ENCODE measurements at regions not wholly inside any gene's neighbourhood (a gene's known extent, or its start where the extent isn't known, plus 50 kb on each side); places are given as distances from the start of the nearest gene placed in this dataset.

DNA sequence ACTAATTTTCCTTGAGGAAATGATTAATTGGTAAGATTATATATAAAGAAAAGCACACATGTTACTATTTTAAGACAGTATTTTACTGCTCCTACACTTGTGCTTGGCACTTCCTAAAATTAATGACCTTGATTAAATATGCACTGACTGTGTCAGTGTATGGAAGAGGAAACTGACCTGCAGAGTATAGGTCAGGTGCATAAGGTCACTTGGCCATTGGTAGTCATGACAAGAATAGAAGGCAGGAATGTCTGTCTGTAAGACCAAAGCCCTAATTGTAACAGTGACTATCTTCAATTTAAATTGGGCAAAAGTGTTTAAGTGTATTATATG is 128.0 kb upstream of the KCNK2 start:
- FAIRE-seq = no peak
- TF ChIP-seq BCL11A (IDR thresholded peaks at IDR 0.05; ENCODE audit: low read depth in 2 of 2, low read length in 2 of 2) (no peak), CBX8 (IDR thresholded peaks at IDR 0.05; ENCODE audit: borderline replicate concordance, low read depth, low read length) (no peak), TAF1 (IDR thresholded peaks at IDR 0.05; ENCODE audit: low read depth, low read length) (no peak), CHD2 (IDR thresholded peaks at IDR 0.05; ENCODE audit: low read length) (no peak), KDM4A (IDR thresholded peaks at IDR 0.05; ENCODE audit: low read depth, low read length, severe bottlenecking) (no peak), CBX5 (IDR thresholded peaks at IDR 0.05; ENCODE audit: low read depth, low read length) (no peak), HDAC2 (IDR thresholded peaks at IDR 0.05; ENCODE audit: borderline replicate concordance in 1 of 2, low read depth in 2 of 2, low read length in 2 of 2) (no peak), KDM5A (IDR thresholded peaks at IDR 0.05; ENCODE audit: low read length) (no peak), PHF8 (conservative IDR thresholded peaks at IDR 0.05; ENCODE audit: low read depth, low read length) (no peak), RNF2 (IDR thresholded peaks at IDR 0.05; ENCODE audit: borderline replicate concordance, low read depth, low read length, missing control alignments, poor library complexity, severe bottlenecking) (no peak), SAP30 (IDR thresholded peaks at IDR 0.05; ENCODE audit: insufficient read depth, insufficient replicate concordance, low read length) (no peak)
- TF ChIP-seq, protein P1, sequence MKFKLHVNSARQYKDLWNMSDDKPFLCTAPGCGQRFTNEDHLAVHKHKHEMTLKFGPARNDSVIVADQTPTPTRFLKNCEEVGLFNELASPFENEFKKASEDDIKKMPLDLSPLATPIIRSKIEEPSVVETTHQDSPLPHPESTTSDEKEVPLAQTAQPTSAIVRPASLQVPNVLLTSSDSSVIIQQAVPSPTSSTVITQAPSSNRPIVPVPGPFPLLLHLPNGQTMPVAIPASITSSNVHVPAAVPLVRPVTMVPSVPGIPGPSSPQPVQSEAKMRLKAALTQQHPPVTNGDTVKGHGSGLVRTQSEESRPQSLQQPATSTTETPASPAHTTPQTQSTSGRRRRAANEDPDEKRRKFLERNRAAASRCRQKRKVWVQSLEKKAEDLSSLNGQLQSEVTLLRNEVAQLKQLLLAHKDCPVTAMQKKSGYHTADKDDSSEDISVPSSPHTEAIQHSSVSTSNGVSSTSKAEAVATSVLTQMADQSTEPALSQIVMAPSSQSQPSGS (IDR thresholded peaks at IDR 0.05; ENCODE audit: low read length) = no peak

More for the DNA sequence above, 128.0 kb upstream of the KCNK2 start:
- Histone ChIP-seq H3K9ac (replicated peaks in 1 of 4; ENCODE audit: extremely low read depth in 1 of 4, low read depth in 3 of 4, low read length in 3 of 4) (no peak overlapping the region), H3K14ac (ENCODE audit: insufficient read length) (no peak overlapping the region), H3K27ac (ENCODE audit: low read depth, low read length) (no peak overlapping the region), H3K56ac (replicated peaks; ENCODE audit: insufficient read length, low read depth, low read length) (no peak overlapping the region), H3K27me3 (replicated peaks in 1 of 4; ENCODE audit: control insufficient read depth in 3 of 4, extremely low read depth in 1 of 4, insufficient read depth in 3 of 4, low read length in 3 of 4) (no peaks in the 10 kb centered on the region), H3K9me3 (ENCODE audit: insufficient read depth in 2 of 2, low read depth in 1 of 2, low read length in 1 of 2) (no peaks in the 10 kb centered on the region), H3K36me3 (ENCODE audit: control insufficient read depth in 2 of 4, insufficient read depth in 4 of 4, low read length in 3 of 4) (no peaks in the 10 kb centered on the region), H2BK120ac (replicated peaks; ENCODE audit: low read depth, low read length) (no peak overlapping the region), H2AK5ac (ENCODE audit: low read depth, low read length) (no peak overlapping the region), H3K4ac (replicated peaks; ENCODE audit: insufficient read length, low read depth, low read length) (no peak overlapping the region), H3K4me2 (ENCODE audit: insufficient read depth in 1 of 2, low read depth in 2 of 2, low read length in 2 of 2) (no peak overlapping the region), H2BK5ac (ENCODE audit: low read depth, low read length) (no peak overlapping the region), H4K5ac (ENCODE audit: insufficient read length, low read depth, low read length) (no peak overlapping the region), H4K8ac (ENCODE audit: extremely low read depth, insufficient read depth, low read length) (no peak overlapping the region), H3K23me2 (ENCODE audit: low read depth, low read length) (no peaks in the 10 kb centered on the region), H2BK15ac (ENCODE audit: low read length) (no peak overlapping the region), H4K20me1 (replicated peaks in 1 of 2; ENCODE audit: control insufficient read depth in 1 of 2, insufficient read depth in 2 of 2, low read length in 2 of 2) (no peaks in the 10 kb centered on the region), H3K4me3 (ENCODE audit: extremely low read depth in 1 of 4, insufficient read depth in 2 of 4, low read depth in 3 of 4, low read length in 4 of 4) (no peak overlapping the region), H2AFZ (ENCODE audit: low read length) (no peak overlapping the region), H3K79me2 (ENCODE audit: control insufficient read depth in 1 of 2, insufficient read depth in 2 of 2, low read length in 2 of 2) (no peaks in the 10 kb centered on the region), H2BK20ac (ENCODE audit: low read length) (no peak overlapping the region), H3K18ac (ENCODE audit: extremely low read depth, low read length) (no peak overlapping the region), H3K23ac (ENCODE audit: insufficient read length) (no peak overlapping the region), H3K4me1 (replicated peaks in 1 of 4; ENCODE audit: control insufficient read depth in 3 of 4, insufficient read depth in 4 of 4, low read length in 3 of 4) (no peaks in the 10 kb centered on the region), H4K91ac (replicated peaks; ENCODE audit: insufficient read length, low read length) (no peak overlapping the region), H3K79me1 (ENCODE audit: low read depth, low read length) (no peaks in the 10 kb centered on the region), H2BK12ac (ENCODE audit: low read depth, low read length) (no peak overlapping the region)
- ChIA-PET POLR2A (ENCODE audit: partially characterized antibody) (no interaction called here), CTCF (ENCODE audit: partially characterized antibody) (interaction anchor here (1.4 kb wide), 1 partner anchor 192 kb away, joined by 3 read pairs; no protein-coding TSS in a partner anchor)
- no peak for DNase-seq (ENCODE audit: low read depth in 1 of 2, low spot score in 2 of 2)
